SK-N-SH treated with all-trans-retinoic acid at 6 μM for 48 hours (cell line): ENCODE measurements at regions not wholly inside any gene's neighbourhood (a gene's known extent, or its start where the extent isn't known, plus 50 kb on each side); places are given as distances from the start of the nearest gene placed in this dataset.

Experiments used
- ATAC-seq: fragments of 200-7000 bp; cut with Tn5 transposase; 3 replicates; pipeline ENCODE4 v1.9.1; 2020; ENCODE audit warnings: mild to moderate bottlenecking, moderate library complexity
- ARNTL ChIP-seq: fragments of 450-650 bp; formaldehyde crosslinking; IDR thresholded peaks from 2 replicates; pipeline ENCODE4 v1.5.0; 2020; ENCODE audit warnings: low read depth, mild to moderate bottlenecking, moderate library complexity, borderline replicate concordance
- BACH2 ChIP-seq: fragments of 250-450 bp; sonication (Bioruptor Pico); IDR thresholded peaks from 2 replicates; pipeline ENCODE4 v1.9.0; 2021; ENCODE audit warnings: mild to moderate bottlenecking, borderline replicate concordance
- CSDC2 ChIP-seq: fragments of 250-450 bp; sonication (Bioruptor Pico); IDR thresholded peaks from 2 replicates; pipeline ENCODE4 v1.5.0; 2020; ENCODE audit warnings: mild to moderate bottlenecking, moderate library complexity
- ESRRG ChIP-seq: fragments of 250-450 bp; sonication (Bioruptor Pico); IDR thresholded peaks from 2 replicates; pipeline ENCODE4 v1.6.1; 2021; ENCODE audit warnings: mild to moderate bottlenecking
- GLIS3 ChIP-seq: fragments of 250-450 bp; sonication (Bioruptor Pico); IDR thresholded peaks from 2 replicates; pipeline ENCODE4 v1.5.0; 2020; ENCODE audit warnings: mild to moderate bottlenecking, moderate library complexity
- OSR1 ChIP-seq: fragments of 250-450 bp; sonication (Bioruptor Pico); IDR thresholded peaks from 2 replicates; pipeline ENCODE4 v1.8.0; 2022; ENCODE audit warnings: moderate library complexity, mild to moderate bottlenecking, inconsistent platforms
- PPARA ChIP-seq: fragments of 250-450 bp; sonication (Bioruptor Pico); IDR thresholded peaks from 2 replicates; pipeline ENCODE4 v1.5.0; 2020; ENCODE audit warnings: mild to moderate bottlenecking, borderline replicate concordance
- RARB ChIP-seq: fragments of 250-450 bp; sonication (Bioruptor Pico); IDR thresholded peaks from 2 replicates; pipeline ENCODE4 v1.8.0; 2021; ENCODE audit warnings: mild to moderate bottlenecking, moderate library complexity
- SNAI2 ChIP-seq: fragments of 250-450 bp; sonication (Bioruptor Pico); IDR thresholded peaks from 2 replicates; pipeline ENCODE4 v1.5.0; 2020; ENCODE audit warnings: mild to moderate bottlenecking, moderate library complexity
- TCF4 ChIP-seq: fragments of 250-450 bp; sonication (Bioruptor Pico); IDR thresholded peaks from 2 replicates; pipeline ENCODE4 v1.8.0; 2021; ENCODE audit warnings: mild to moderate bottlenecking, moderate library complexity, borderline replicate concordance
- TOX ChIP-seq: fragments of 250-450 bp; sonication (Bioruptor Pico); IDR thresholded peaks from 2 replicates; pipeline ENCODE4 v1.8.0; 2021; ENCODE audit warnings: mild to moderate bottlenecking, moderate library complexity, borderline replicate concordance
- ZC3H10 ChIP-seq: fragments of 250-450 bp; sonication (Bioruptor Pico); IDR thresholded peaks from 2 replicates; pipeline ENCODE4 v1.5.1; 2021; ENCODE audit warnings: mild to moderate bottlenecking, moderate library complexity
- ZFP3 ChIP-seq: fragments of 250-450 bp; sonication (Bioruptor Pico); IDR thresholded peaks from 2 replicates; pipeline ENCODE4 v1.5.0; 2020; ENCODE audit warnings: mild to moderate bottlenecking, moderate library complexity
- ZFP30 ChIP-seq: fragments of 450-650 bp; formaldehyde crosslinking; IDR thresholded peaks from 2 replicates; pipeline ENCODE4 v1.5.0; 2022; ENCODE audit warnings: mild to moderate bottlenecking, moderate library complexity
- ZNF565 ChIP-seq: fragments of 450-650 bp; formaldehyde crosslinking; conservative IDR thresholded peaks from 2 replicates; pipeline ENCODE4 v1.5.0; 2020; ENCODE audit warnings: low read depth, mild to moderate bottlenecking, moderate library complexity
- ZNF70 ChIP-seq: fragments of 450-650 bp; formaldehyde crosslinking; IDR thresholded peaks from 2 replicates; pipeline ENCODE4 v1.5.0; 2020; ENCODE audit warnings: mild to moderate bottlenecking, moderate library complexity
- ZNF8 ChIP-seq: fragments of 450-650 bp; formaldehyde crosslinking; IDR thresholded peaks from 2 replicates; pipeline ENCODE4 v1.5.0; 2020; ENCODE audit warnings: mild to moderate bottlenecking, moderate library complexity
- TF ChIP-seq, protein P1 (sequence below): fragments of 250-450 bp; sonication (Bioruptor Pico); IDR thresholded peaks from 2 replicates; pipeline ENCODE4 v1.5.0; 2020; ENCODE audit warnings: mild to moderate bottlenecking, moderate library complexity
- TF ChIP-seq, protein P2 (sequence below): fragments of 250-450 bp; sonication (Bioruptor Pico); IDR thresholded peaks from 2 replicates; pipeline ENCODE4 v1.8.0; 2021; ENCODE audit warnings: low read depth, mild to moderate bottlenecking, moderate library complexity, borderline replicate concordance
- TF ChIP-seq, protein P3 (sequence below): fragments of 250-450 bp; sonication (Bioruptor Pico); IDR thresholded peaks from 2 replicates; pipeline ENCODE4 v1.8.0; 2020; ENCODE audit warnings: mild to moderate bottlenecking, moderate library complexity, borderline replicate concordance
- TF ChIP-seq, protein P4 (sequence below): fragments of 250-450 bp; sonication (Bioruptor Pico); IDR thresholded peaks from 2 replicates; pipeline ENCODE4 v1.5.1; 2021; ENCODE audit warnings: mild to moderate bottlenecking, moderate library complexity
- TF ChIP-seq, protein P5 (sequence below): fragments of 250-450 bp; sonication (Bioruptor Pico); IDR thresholded peaks from 2 replicates; pipeline ENCODE4 v1.5.1; 2020; ENCODE audit warnings: low read depth, mild to moderate bottlenecking, moderate library complexity

DNA sequence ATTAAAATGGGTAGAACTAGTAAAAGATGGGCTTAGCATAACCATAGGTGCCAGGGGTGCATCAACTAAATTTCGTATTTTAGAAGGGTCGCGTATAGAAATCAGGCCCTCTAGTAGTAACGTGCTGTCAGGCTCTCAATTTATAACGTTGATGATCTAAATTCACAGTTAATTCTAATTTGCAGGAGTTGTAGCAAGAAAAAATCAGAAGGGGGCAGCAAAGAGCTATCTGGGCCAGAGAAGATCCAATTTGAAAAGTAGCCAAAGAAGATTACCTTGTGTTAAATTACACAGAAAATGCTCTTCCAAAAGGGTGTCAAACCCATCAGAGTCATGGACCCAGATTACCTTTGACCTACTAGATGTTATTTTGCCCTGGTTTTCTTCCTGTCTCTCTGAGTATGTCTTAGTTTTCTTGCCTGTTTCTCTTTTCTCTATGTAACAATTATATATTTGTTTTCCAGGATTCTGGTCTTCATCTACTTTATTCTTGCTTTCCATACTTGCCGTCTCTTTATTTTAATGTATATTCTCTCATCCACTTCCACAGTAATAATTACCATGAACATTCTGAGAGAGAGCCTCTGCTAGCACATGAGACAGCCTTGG lies 1030.9 kb downstream of the AMY1C start:
- ATAC-seq, result no peak

DNA sequence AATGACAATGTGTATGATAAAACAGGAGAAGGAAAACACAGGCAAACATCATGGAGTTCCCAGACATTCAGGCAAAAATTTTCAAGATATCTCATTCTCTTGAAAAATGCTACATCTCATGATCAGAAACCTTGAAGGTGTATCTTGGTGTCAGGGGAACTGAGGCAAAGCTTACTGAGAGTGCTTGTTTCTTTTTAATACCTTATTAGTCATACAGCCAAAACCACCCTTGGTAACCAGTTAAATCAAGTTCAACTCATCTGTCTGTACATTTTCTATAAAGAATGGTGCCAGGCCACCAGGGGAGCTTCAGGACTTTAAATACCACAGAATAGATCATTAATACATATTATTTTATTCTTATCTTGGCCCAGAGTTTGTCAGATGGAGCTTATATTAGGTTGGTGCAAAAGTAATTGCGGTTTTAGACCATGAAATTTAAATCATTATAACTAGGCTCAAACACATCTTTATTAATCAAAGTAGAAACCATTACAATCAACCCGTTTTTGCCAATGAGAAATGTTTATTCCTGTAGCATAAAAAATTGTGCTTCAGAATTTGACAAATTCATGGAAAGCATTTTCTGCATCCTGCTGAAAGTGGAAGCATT lies 1036.0 kb downstream of the AMY1C start:
- TF ChIP-seq BACH2 (CRISPR knock-in tag) (no peak), PPARA (CRISPR knock-in tag) (no peak), ZNF8 (no peak), ZFP3 (CRISPR knock-in tag) (no peak), RARB (no peak), TOX (CRISPR knock-in tag) (no peak), ZNF565 (no peak), ZFP30 (CRISPR knock-in tag) (no peak), ARNTL (CRISPR knock-in tag) (no peak), OSR1 (no peak), SNAI2 (no peak), ESRRG (CRISPR knock-in tag) (no peak), TCF4 (CRISPR knock-in tag) (no peak)
- TF ChIP-seq, protein P1, sequence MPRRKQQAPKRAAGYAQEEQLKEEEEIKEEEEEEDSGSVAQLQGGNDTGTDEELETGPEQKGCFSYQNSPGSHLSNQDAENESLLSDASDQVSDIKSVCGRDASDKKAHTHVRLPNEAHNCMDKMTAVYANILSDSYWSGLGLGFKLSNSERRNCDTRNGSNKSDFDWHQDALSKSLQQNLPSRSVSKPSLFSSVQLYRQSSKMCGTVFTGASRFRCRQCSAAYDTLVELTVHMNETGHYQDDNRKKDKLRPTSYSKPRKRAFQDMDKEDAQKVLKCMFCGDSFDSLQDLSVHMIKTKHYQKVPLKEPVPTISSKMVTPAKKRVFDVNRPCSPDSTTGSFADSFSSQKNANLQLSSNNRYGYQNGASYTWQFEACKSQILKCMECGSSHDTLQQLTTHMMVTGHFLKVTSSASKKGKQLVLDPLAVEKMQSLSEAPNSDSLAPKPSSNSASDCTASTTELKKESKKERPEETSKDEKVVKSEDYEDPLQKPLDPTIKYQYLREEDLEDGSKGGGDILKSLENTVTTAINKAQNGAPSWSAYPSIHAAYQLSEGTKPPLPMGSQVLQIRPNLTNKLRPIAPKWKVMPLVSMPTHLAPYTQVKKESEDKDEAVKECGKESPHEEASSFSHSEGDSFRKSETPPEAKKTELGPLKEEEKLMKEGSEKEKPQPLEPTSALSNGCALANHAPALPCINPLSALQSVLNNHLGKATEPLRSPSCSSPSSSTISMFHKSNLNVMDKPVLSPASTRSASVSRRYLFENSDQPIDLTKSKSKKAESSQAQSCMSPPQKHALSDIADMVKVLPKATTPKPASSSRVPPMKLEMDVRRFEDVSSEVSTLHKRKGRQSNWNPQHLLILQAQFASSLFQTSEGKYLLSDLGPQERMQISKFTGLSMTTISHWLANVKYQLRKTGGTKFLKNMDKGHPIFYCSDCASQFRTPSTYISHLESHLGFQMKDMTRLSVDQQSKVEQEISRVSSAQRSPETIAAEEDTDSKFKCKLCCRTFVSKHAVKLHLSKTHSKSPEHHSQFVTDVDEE, result no peak
- TF ChIP-seq, protein P2, sequence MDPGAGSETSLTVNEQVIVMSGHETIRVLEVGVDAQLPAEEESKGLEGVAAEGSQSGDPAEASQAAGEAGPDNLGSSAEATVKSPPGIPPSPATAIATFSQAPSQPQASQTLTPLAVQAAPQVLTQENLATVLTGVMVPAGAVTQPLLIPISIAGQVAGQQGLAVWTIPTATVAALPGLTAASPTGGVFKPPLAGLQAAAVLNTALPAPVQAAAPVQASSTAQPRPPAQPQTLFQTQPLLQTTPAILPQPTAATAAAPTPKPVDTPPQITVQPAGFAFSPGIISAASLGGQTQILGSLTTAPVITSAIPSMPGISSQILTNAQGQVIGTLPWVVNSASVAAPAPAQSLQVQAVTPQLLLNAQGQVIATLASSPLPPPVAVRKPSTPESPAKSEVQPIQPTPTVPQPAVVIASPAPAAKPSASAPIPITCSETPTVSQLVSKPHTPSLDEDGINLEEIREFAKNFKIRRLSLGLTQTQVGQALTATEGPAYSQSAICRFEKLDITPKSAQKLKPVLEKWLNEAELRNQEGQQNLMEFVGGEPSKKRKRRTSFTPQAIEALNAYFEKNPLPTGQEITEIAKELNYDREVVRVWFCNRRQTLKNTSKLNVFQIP (CRISPR knock-in tag), result no peak
- TF ChIP-seq, protein P3, sequence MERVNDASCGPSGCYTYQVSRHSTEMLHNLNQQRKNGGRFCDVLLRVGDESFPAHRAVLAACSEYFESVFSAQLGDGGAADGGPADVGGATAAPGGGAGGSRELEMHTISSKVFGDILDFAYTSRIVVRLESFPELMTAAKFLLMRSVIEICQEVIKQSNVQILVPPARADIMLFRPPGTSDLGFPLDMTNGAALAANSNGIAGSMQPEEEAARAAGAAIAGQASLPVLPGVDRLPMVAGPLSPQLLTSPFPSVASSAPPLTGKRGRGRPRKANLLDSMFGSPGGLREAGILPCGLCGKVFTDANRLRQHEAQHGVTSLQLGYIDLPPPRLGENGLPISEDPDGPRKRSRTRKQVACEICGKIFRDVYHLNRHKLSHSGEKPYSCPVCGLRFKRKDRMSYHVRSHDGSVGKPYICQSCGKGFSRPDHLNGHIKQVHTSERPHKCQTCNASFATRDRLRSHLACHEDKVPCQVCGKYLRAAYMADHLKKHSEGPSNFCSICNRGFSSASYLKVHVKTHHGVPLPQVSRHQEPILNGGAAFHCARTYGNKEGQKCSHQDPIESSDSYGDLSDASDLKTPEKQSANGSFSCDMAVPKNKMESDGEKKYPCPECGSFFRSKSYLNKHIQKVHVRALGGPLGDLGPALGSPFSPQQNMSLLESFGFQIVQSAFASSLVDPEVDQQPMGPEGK (CRISPR knock-in tag), result no peak
- TF ChIP-seq, protein P4, sequence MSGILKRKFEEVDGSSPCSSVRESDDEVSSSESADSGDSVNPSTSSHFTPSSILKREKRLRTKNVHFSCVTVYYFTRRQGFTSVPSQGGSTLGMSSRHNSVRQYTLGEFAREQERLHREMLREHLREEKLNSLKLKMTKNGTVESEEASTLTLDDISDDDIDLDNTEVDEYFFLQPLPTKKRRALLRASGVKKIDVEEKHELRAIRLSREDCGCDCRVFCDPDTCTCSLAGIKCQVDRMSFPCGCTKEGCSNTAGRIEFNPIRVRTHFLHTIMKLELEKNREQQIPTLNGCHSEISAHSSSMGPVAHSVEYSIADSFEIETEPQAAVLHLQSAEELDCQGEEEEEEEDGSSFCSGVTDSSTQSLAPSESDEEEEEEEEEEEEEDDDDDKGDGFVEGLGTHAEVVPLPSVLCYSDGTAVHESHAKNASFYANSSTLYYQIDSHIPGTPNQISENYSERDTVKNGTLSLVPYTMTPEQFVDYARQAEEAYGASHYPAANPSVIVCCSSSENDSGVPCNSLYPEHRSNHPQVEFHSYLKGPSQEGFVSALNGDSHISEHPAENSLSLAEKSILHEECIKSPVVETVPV (CRISPR knock-in tag), result no peak
- TF ChIP-seq, protein P5, sequence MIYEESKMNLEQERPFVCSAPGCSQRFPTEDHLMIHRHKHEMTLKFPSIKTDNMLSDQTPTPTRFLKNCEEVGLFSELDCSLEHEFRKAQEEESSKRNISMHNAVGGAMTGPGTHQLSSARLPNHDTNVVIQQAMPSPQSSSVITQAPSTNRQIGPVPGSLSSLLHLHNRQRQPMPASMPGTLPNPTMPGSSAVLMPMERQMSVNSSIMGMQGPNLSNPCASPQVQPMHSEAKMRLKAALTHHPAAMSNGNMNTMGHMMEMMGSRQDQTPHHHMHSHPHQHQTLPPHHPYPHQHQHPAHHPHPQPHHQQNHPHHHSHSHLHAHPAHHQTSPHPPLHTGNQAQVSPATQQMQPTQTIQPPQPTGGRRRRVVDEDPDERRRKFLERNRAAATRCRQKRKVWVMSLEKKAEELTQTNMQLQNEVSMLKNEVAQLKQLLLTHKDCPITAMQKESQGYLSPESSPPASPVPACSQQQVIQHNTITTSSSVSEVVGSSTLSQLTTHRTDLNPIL, result no peak
- ATAC-seq, result no peak

More for the DNA sequence above, 1030.9 kb downstream of the AMY1C start:
- TF ChIP-seq ARNTL (CRISPR knock-in tag) (no peak), ESRRG (CRISPR knock-in tag) (no peak), ZNF565 (no peak), CSDC2 (CRISPR knock-in tag) (no peak)
- TF ChIP-seq, all 23 proteins: peak for 0

DNA sequence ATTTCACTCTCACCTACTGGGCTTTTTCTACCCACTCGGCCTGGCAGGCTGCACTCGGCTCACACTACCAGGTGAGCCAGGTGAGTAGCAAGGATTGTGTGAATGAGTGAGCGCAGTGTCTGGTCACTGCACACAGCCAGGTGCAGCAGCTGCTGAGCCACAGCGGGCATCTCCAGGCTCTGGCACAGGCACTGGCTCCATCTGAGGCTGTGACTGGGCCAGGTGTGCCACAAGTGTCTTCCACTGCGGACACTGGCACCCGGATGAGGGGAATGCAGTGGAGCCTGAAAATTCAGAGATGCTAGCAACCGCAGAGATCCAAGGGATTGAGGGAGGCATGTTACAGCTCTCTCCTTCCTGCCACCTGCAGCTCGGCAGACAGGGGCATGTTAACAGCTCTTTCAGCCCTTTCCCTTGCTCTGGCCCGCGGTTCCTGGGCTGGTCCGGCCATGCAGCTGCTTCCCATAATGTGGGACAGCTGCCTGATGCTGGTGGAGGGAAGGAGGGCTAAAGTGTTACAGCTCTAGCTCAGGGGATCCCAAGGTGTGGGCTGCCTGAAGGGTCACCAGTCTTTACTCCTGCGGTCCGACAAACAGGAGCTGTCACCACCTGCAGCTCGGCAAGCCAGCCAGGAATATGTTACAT lies 1038.3 kb downstream of the AMY1C start:
- ATAC-seq, result no peak
- TF ChIP-seq GLIS3 (no peak), CSDC2 (CRISPR knock-in tag) (no peak), ESRRG (CRISPR knock-in tag) (no peak), ZNF70 (CRISPR knock-in tag) (no peak), PPARA (CRISPR knock-in tag) (no peak), OSR1 (no peak), ZFP3 (CRISPR knock-in tag) (no peak), BACH2 (CRISPR knock-in tag) (no peak), ZC3H10 (CRISPR knock-in tag) (no peak), ARNTL (CRISPR knock-in tag) (no peak)
- TF ChIP-seq, protein P5, result no peak
- TF ChIP-seq, protein P3 (CRISPR knock-in tag), result no peak
- TF ChIP-seq, protein P4 (CRISPR knock-in tag), result no peak
